B cell (primary cell): ENCODE measurements at regions not wholly inside any gene's neighbourhood (a gene's known extent, or its start where the extent isn't known, plus 50 kb on each side); places are given as distances from the start of the nearest gene placed in this dataset.

Source experiments
- ATAC-seq: fragments of 200-7000 bp; cut with Tn5 transposase; one replicate; pipeline ENCODE4 v1.10.0; 2021; ENCODE audit warnings: low read depth, mild to moderate bottlenecking, moderate number of reproducible peaks, moderate library complexity
- CTCF ChIA-PET: fragments of 350-600 bp; sonication (Branson Sonifier 250); formaldehyde crosslinking; loops from one replicate; lab custom pipeline; 2021; ENCODE audit warnings: antibody characterized with exemption, inconsistent platforms; lab: Charles Lee
- POLR2A ChIA-PET: fragments of 350-600 bp; sonication (Branson Sonifier 250); formaldehyde crosslinking; loops from one replicate; lab custom pipeline; 2021; ENCODE audit warnings: antibody characterized with exemption; lab: Charles Lee
- DNase-seq: peaks from one replicate; pipeline ENCODE4 v3.0.0; 2013
- H2AFZ ChIP-seq: 2 replicates; pipeline ENCODE4 v1.6.1; 2012; ENCODE audit warnings: mild to moderate bottlenecking, low read depth, low read length; ENCODE audit not compliant: insufficient read depth, poor library complexity, severe bottlenecking
- H3K27ac ChIP-seq, 2 donors: 1 replicate in 1 of 2; 2 replicates in 1 of 2; pipeline ENCODE4 v1.5.1; 2012 to 2013; ENCODE audit warnings: low read length in 2 of 2, mild to moderate bottlenecking in 2 of 2, moderate library complexity in 1 of 2
- H3K27me3 ChIP-seq, 4 experiments: fragments of 200-600 bp in 1 of 4; sonication (generic) in 1 of 4; replicated peaks in 1 of 4; 1 replicate in 2 of 4; 2 replicates in 2 of 4; pipeline versions ENCODE4 v1.6.1 to v1.7.0; 2013 to 2016; ENCODE audit warnings: low read length in 3 of 4, mild to moderate bottlenecking in 2 of 4, mixed read lengths in 1 of 4, moderate library complexity in 1 of 4; ENCODE audit not compliant: insufficient read depth in 4 of 4, control insufficient read depth in 3 of 4; ENCODE audit errors: control extremely low read depth in 1 of 4
- H3K36me3 ChIP-seq, 2 experiments: replicated peaks in 1 of 2; 1 replicate in 1 of 2; 2 replicates in 1 of 2; pipeline versions ENCODE4 v1.6.1 to v1.7.1; 2013; ENCODE audit warnings: low read length in 1 of 2; ENCODE audit not compliant: insufficient read depth in 2 of 2, control insufficient read depth in 1 of 2; ENCODE audit errors: control extremely low read depth in 1 of 2, extremely low read depth in 1 of 2
- H3K4me1 ChIP-seq, 2 donors: fragments of 200-600 bp in 1 of 2; sonication (generic) in 1 of 2; 1 replicate in 1 of 2; 2 replicates in 1 of 2; pipeline versions ENCODE4 v1.5.1 to v1.6.1; 2013 to 2017; ENCODE audit warnings: low read length in 2 of 2; ENCODE audit not compliant: control insufficient read depth in 2 of 2, insufficient read depth in 2 of 2
- H3K4me2 ChIP-seq: replicated peaks from 2 replicates; pipeline ENCODE3; 2012; ENCODE audit warnings: mild to moderate bottlenecking, low read depth, low read length; ENCODE audit not compliant: poor library complexity, severe bottlenecking
- H3K4me3 ChIP-seq, 5 experiments: fragments of 200-600 bp in 1 of 5; sonication (generic) in 1 of 5; 1 replicate in 3 of 5; 2 replicates in 2 of 5; pipeline versions ENCODE4 v1.5.1 to v1.7.0; 2011 to 2016; ENCODE audit warnings: low read length in 4 of 5, mild to moderate bottlenecking in 4 of 5, low read depth in 2 of 5, control low read depth in 1 of 5, moderate library complexity in 1 of 5; ENCODE audit not compliant: insufficient read depth in 1 of 5; ENCODE audit errors: control extremely low read depth in 1 of 5, extremely low read depth in 1 of 5
- H3K79me2 ChIP-seq: fragments of 200-600 bp; sonication (generic); one replicate; pipeline ENCODE4 v1.6.0; 2016; ENCODE audit warnings: low read length; ENCODE audit not compliant: control insufficient read depth, insufficient read depth
- H3K9ac ChIP-seq: fragments of 200-600 bp; sonication (generic); 2 replicates; pipeline ENCODE4 v1.6.1; 2017; ENCODE audit warnings: mild to moderate bottlenecking, low read length, moderate library complexity
- H3K9me3 ChIP-seq, 3 donors: one replicate each; pipeline versions ENCODE4 v1.6.1 to v1.7.1; 2013; ENCODE audit warnings: low read length in 2 of 3; ENCODE audit not compliant: control insufficient read depth in 2 of 3, insufficient read depth in 1 of 3; ENCODE audit errors: control extremely low read depth in 1 of 3
- H4K20me1 ChIP-seq: 2 replicates; pipeline ENCODE4 v1.6.0; 2012; ENCODE audit warnings: mild to moderate bottlenecking, low read length; ENCODE audit not compliant: insufficient read depth, control insufficient read depth, poor library complexity, severe bottlenecking
- H3K27ac Mint-ChIP-seq: one replicate; pipeline ENCODE4 v1.8.0; 2021; ENCODE audit warnings: mixed read lengths
- H3K27me3 Mint-ChIP-seq: one replicate; pipeline ENCODE4 v1.8.0; 2021; ENCODE audit warnings: mixed read lengths
- H3K4me1 Mint-ChIP-seq: one replicate; pipeline ENCODE4 v1.8.0; 2021; ENCODE audit warnings: mixed read lengths
- H3K4me3 Mint-ChIP-seq: one replicate; pipeline ENCODE4 v1.8.0; 2021; ENCODE audit warnings: mixed read lengths
- H3K9me3 Mint-ChIP-seq: one replicate; pipeline ENCODE4 v1.8.0; 2022; ENCODE audit warnings: mixed read lengths; ENCODE audit not compliant: insufficient read depth
- CTCF ChIP-seq: fragments of 200-600 bp; IDR thresholded peaks from one replicate; pipeline ENCODE4 v1.8.0; 2022; ENCODE audit warnings: antibody characterized with exemption, mild to moderate bottlenecking
- EZH2 ChIP-seq: IDR thresholded peaks from 2 replicates; pipeline ENCODE4 v1.6.1; 2012; ENCODE audit warnings: borderline replicate concordance, low read depth, mild to moderate bottlenecking, moderate library complexity, low read length; ENCODE audit not compliant: insufficient read depth, poor library complexity, severe bottlenecking
- WGBS: methylation state at CpG from one replicate; pipeline ENCODE4 v1.1.5; 2013; ENCODE audit warnings: missing lambda C conversion rate; ENCODE audit not compliant: insufficient coverage; 5-methylcytosine and 5-hydroxymethylcytosine counted together
- intact Hi-C: fragments of 100-400 bp; cut with micrococcal nuclease; formaldehyde crosslinking; loops from one replicate; pipeline ENCODE4 v1.10.0; 2022

- Histone ChIP-seq H3K4me2 (no peak overlapping the region), H3K36me3 (no peaks in the 10 kb centered on the region), H3K4me3 (no peak overlapping the region), H3K27ac (no peak overlapping the region), H3K79me2 (no peaks in the 10 kb centered on the region), H4K20me1 (no peaks in the 10 kb centered on the region), H3K9me3 (no peaks in the 10 kb centered on the region), H2AFZ (no peak overlapping the region), H3K9ac (no peak overlapping the region), H3K27me3 (no peaks in the 10 kb centered on the region), H3K4me1 (no peaks in the 10 kb centered on the region)
- DNase-seq = no peak
- no peak for ATAC-seq
- ChIA-PET CTCF (no interaction called here), POLR2A (no interaction called here)
- intact Hi-C loops = no loop called here
- WGBS = no CpG with 5 or more reads among the region's 2 CpGs
- H3K27me3 Mint-ChIP-seq = peaks cover 6% of the 10 kb centered on the region
- no peak overlapping the region for H3K27ac Mint-ChIP-seq
- no peaks in the 10 kb centered on the region for H3K4me1 Mint-ChIP-seq
- no peaks in the 10 kb centered on the region for H3K9me3 Mint-ChIP-seq
- TF ChIP-seq CTCF (no peak), EZH2 (no peak)
- no peak overlapping the region for H3K4me3 Mint-ChIP-seq
These were observed 334.5 kb downstream of the TLR4 start for GRCh38 chr9:118038713-118039112.

GRCh38 chr9:118058227-118058626, 354.0 kb downstream of the TLR4 start:
- Histone ChIP-seq H2AFZ (no peak overlapping the region), H3K79me2 (no peaks in the 10 kb centered on the region), H3K9ac (no peak overlapping the region), H3K27ac (no peak overlapping the region), H3K9me3 (no peaks in the 10 kb centered on the region), H3K4me3 (no peak overlapping the region), H3K27me3 (no peaks in the 10 kb centered on the region), H3K4me2 (no peak overlapping the region), H3K36me3 (no peaks in the 10 kb centered on the region), H4K20me1 (no peaks in the 10 kb centered on the region), H3K4me1 (no peaks in the 10 kb centered on the region)
- TF ChIP-seq EZH2 = no peak
- no peak for TF ChIP-seq CTCF
- DNase-seq (no peak), ATAC-seq (no peak)
- no peaks in the 10 kb centered on the region for H3K9me3 Mint-ChIP-seq
- ChIA-PET POLR2A (no interaction called here), CTCF (no interaction called here)
- no peaks in the 10 kb centered on the region for H3K27me3 Mint-ChIP-seq
- no peak overlapping the region for H3K27ac Mint-ChIP-seq
- intact Hi-C loops = no loop called here
- H3K4me1 Mint-ChIP-seq = no peaks in the 10 kb centered on the region
- H3K4me3 Mint-ChIP-seq = no peak overlapping the region
- WGBS = no CpG with 5 or more reads among the region's 2 CpGs
